ENCODE measurements at regions not wholly inside any gene's neighbourhood (a gene's known extent, or its start where the extent isn't known, plus 50 kb on each side); places are given as distances from the start of the nearest gene placed in this dataset.

GRCh38 chr11:20235164-20235563 lies 74.9 kb upstream of the DBX1 start:
- Histone ChIP-seq H3K4me1 (ENCODE audit: control insufficient read depth, insufficient read depth, low read length) (no peaks in the 10 kb centered on the region), H3K27ac (ENCODE audit: low read depth, low read length) (no peak overlapping the region), H3K4me3 (ENCODE audit: low read depth, low read length) (no peak overlapping the region), H3K27me3 (ENCODE audit: control insufficient read depth, insufficient read depth, low read length) (peaks cover 11% of the 10 kb centered on the region), H3K36me3 (ENCODE audit: control insufficient read depth, insufficient read depth, low read length) (no peaks in the 10 kb centered on the region), H3K9me3 (ENCODE audit: control insufficient read depth, insufficient read depth, low read length) (no peaks in the 10 kb centered on the region)
- DNase-seq (ENCODE audit: low read depth in 4 of 6, low spot score in 6 of 6): no peak

- no peak for DNase-seq (ENCODE audit: low read depth in 4 of 6, low spot score in 6 of 6)
- WGBS (ENCODE audit: insufficient coverage): no CpG with 5 or more reads among the region's 1 CpG
These were observed 67.4 kb upstream of the DBX1 start for GRCh38 chr11:20227631-20228030.

GRCh38 chr11:20226933-20227332 lies 66.7 kb upstream of the DBX1 start:
- H3K36me3 ChIP-seq (ENCODE audit: control insufficient read depth, insufficient read depth, low read length): no peaks in the 10 kb centered on the region
- no peak overlapping the region for H3K4me3 ChIP-seq (ENCODE audit: low read depth, low read length)
- H3K27ac ChIP-seq (ENCODE audit: low read depth, low read length): no peak overlapping the region
- peaks cover 15% of the 10 kb centered on the region for H3K27me3 ChIP-seq (ENCODE audit: control insufficient read depth, insufficient read depth, low read length)
- no peaks in the 10 kb centered on the region for H3K9me3 ChIP-seq (ENCODE audit: control insufficient read depth, insufficient read depth, low read length)
- no peak for DNase-seq (ENCODE audit: low read depth in 4 of 6, low spot score in 6 of 6)
- no peaks in the 10 kb centered on the region for H3K4me1 ChIP-seq (ENCODE audit: control insufficient read depth, insufficient read depth, low read length)

More at GRCh38 chr11:20227631-20228030, 67.4 kb upstream of the DBX1 start:
- H3K9me3 ChIP-seq (ENCODE audit: control insufficient read depth, insufficient read depth, low read length): no peaks in the 10 kb centered on the region
- H3K4me1 ChIP-seq (ENCODE audit: control insufficient read depth, insufficient read depth, low read length): no peaks in the 10 kb centered on the region
- H3K27me3 ChIP-seq (ENCODE audit: control insufficient read depth, insufficient read depth, low read length): peaks cover 14% of the 10 kb centered on the region
- no peak overlapping the region for H3K4me3 ChIP-seq (ENCODE audit: low read depth, low read length)
- H3K27ac ChIP-seq (ENCODE audit: low read depth, low read length): no peak overlapping the region
- H3K36me3 ChIP-seq (ENCODE audit: control insufficient read depth, insufficient read depth, low read length): no peaks in the 10 kb centered on the region

GRCh38 chr11:20221566-20221965 lies 61.3 kb upstream of the DBX1 start:
- H3K27ac ChIP-seq (ENCODE audit: low read depth, low read length): no peak overlapping the region
- no peak overlapping the region for H3K4me3 ChIP-seq (ENCODE audit: low read depth, low read length)
- H3K9me3 ChIP-seq (ENCODE audit: control insufficient read depth, insufficient read depth, low read length): no peaks in the 10 kb centered on the region
- no peak for DNase-seq (ENCODE audit: low read depth in 4 of 6, low spot score in 6 of 6)
- no peaks in the 10 kb centered on the region for H3K4me1 ChIP-seq (ENCODE audit: control insufficient read depth, insufficient read depth, low read length)
- no peaks in the 10 kb centered on the region for H3K36me3 ChIP-seq (ENCODE audit: control insufficient read depth, insufficient read depth, low read length)
- 46% methylated on average over 3 of the region's 3 CpGs for WGBS (ENCODE audit: insufficient coverage)
- peaks cover 33% of the 10 kb centered on the region for H3K27me3 ChIP-seq (ENCODE audit: control insufficient read depth, insufficient read depth, low read length)

- no CpG with 5 or more reads among the region's 1 CpG for WGBS (ENCODE audit: insufficient coverage)
- Histone ChIP-seq H3K27ac (ENCODE audit: low read depth, low read length) (no peak overlapping the region), H3K4me3 (ENCODE audit: low read depth, low read length) (no peak overlapping the region), H3K9me3 (ENCODE audit: control insufficient read depth, insufficient read depth, low read length) (no peaks in the 10 kb centered on the region), H3K36me3 (ENCODE audit: control insufficient read depth, insufficient read depth, low read length) (no peaks in the 10 kb centered on the region), H3K27me3 (ENCODE audit: control insufficient read depth, insufficient read depth, low read length) (peaks cover 54% of the 10 kb centered on the region), H3K4me1 (ENCODE audit: control insufficient read depth, insufficient read depth, low read length) (no peaks in the 10 kb centered on the region)
- no peak for DNase-seq (ENCODE audit: low read depth in 4 of 6, low spot score in 6 of 6)
These were observed 53.5 kb upstream of the DBX1 start for GRCh38 chr11:20213790-20214189.

- Histone ChIP-seq H3K27ac (ENCODE audit: low read depth, low read length) (no peak overlapping the region), H3K4me1 (ENCODE audit: control insufficient read depth, insufficient read depth, low read length) (peaks cover 6% of the 10 kb centered on the region), H3K4me3 (ENCODE audit: low read depth, low read length) (no peak overlapping the region), H3K36me3 (ENCODE audit: control insufficient read depth, insufficient read depth, low read length) (no peaks in the 10 kb centered on the region), H3K27me3 (ENCODE audit: control insufficient read depth, insufficient read depth, low read length) (peaks cover 66% of the 10 kb centered on the region), H3K9me3 (ENCODE audit: control insufficient read depth, insufficient read depth, low read length) (no peaks in the 10 kb centered on the region)
- WGBS (ENCODE audit: insufficient coverage): 78% methylated on average over 3 of the region's 4 CpGs
- DNase-seq (ENCODE audit: low read depth in 4 of 6, low spot score in 6 of 6): no peak
These were observed 51.4 kb upstream of the DBX1 start for GRCh38 chr11:20211691-20212090.
